IMR-90 (cell line): ENCODE measurements at regions not wholly inside any gene's neighbourhood (a gene's known extent, or its start where the extent isn't known, plus 50 kb on each side); places are given as distances from the start of the nearest gene placed in this dataset.

ENCODE experiments used
- ATAC-seq: fragments of 200-7000 bp; cut with Tn5 transposase; 2 replicates; pipeline ENCODE4 v1.9.1; 2020; ENCODE audit warnings: low read depth, mild to moderate bottlenecking, moderate library complexity
- BruUV-seq: library from RNA; stranded (reverse); fragments of 400-500 nt; replicated peaks from 2 replicates; lab custom pipeline; 2021; lab: Mats Ljungman, UMichigan
- CTCF ChIA-PET: fragments of 300-600 bp; formaldehyde crosslinking; extraction: SDS; loops from one replicate; lab custom pipeline; 2021; ENCODE audit warnings: antibody characterized with exemption; lab: Yijun Ruan, JAX
- POLR2A ChIA-PET: fragments of 300-600 bp; sonication (Branson Sonifier 250); formaldehyde crosslinking; loops from one replicate; lab custom pipeline; 2022; ENCODE audit warnings: antibody characterized with exemption; ENCODE audit not compliant: unreplicated experiment; lab: Charles Lee
- DNase-seq: peaks from one replicate; pipeline ENCODE4 v3.0.0; 2013
- H2AFZ ChIP-seq: replicated peaks from 2 replicates; pipeline ENCODE3; 2013; ENCODE audit warnings: low read length, mild to moderate bottlenecking; ENCODE audit not compliant: poor library complexity
- H2AK5ac ChIP-seq: 2 replicates; pipeline ENCODE4 v1.6.1; 2013; ENCODE audit warnings: low read depth, low read length, inconsistent platforms
- H2AK9ac ChIP-seq: replicated peaks from 2 replicates; pipeline ENCODE3; 2013; ENCODE audit warnings: mild to moderate bottlenecking, low read depth, low read length, moderate library complexity; ENCODE audit not compliant: poor library complexity
- H2BK120ac ChIP-seq: 2 replicates; pipeline ENCODE4 v1.6.1; 2013; ENCODE audit warnings: low read depth, low read length, inconsistent platforms
- H2BK15ac ChIP-seq: 3 replicates; pipeline ENCODE4 v1.6.1; 2013; ENCODE audit warnings: low read depth, low read length, inconsistent platforms
- H2BK20ac ChIP-seq: 2 replicates; pipeline ENCODE4 v1.6.1; 2013; ENCODE audit warnings: low read depth, mild to moderate bottlenecking, inconsistent platforms, low read length, moderate library complexity
- H2BK5ac ChIP-seq: 2 replicates; pipeline ENCODE4 v1.6.1; 2013; ENCODE audit warnings: mild to moderate bottlenecking, low read depth, low read length, inconsistent platforms; ENCODE audit not compliant: poor library complexity, severe bottlenecking
- H3K14ac ChIP-seq: replicated peaks from 2 replicates; pipeline ENCODE4 v1.6.1; 2013; ENCODE audit warnings: low read depth, low read length, inconsistent platforms
- H3K18ac ChIP-seq: 2 replicates; pipeline ENCODE4 v1.6.1; 2013; ENCODE audit warnings: low read depth, low read length, control low read depth
- H3K23ac ChIP-seq: 2 replicates; pipeline ENCODE4 v1.6.1; 2013; ENCODE audit warnings: low read depth, low read length, inconsistent platforms
- H3K27ac ChIP-seq: 2 replicates; pipeline ENCODE4 v1.5.1; 2013; ENCODE audit warnings: mild to moderate bottlenecking, control low read depth, low read length; ENCODE audit not compliant: insufficient read depth
- H3K27me3 ChIP-seq: 2 replicates; pipeline ENCODE4 v1.6.1; 2013; ENCODE audit warnings: low read length; ENCODE audit not compliant: control insufficient read depth, insufficient read depth
- H3K36me3 ChIP-seq: 2 replicates; pipeline ENCODE4 v1.6.1; 2013; ENCODE audit warnings: low read length, mixed read lengths; ENCODE audit not compliant: control insufficient read depth, insufficient read depth
- H3K4ac ChIP-seq: 2 replicates; pipeline ENCODE4 v1.6.1; 2013; ENCODE audit warnings: low read depth, low read length, inconsistent platforms
- H3K4me1 ChIP-seq: 2 replicates; pipeline ENCODE4 v1.6.1; 2013; ENCODE audit warnings: low read length, mixed read lengths; ENCODE audit not compliant: control insufficient read depth, insufficient read depth
- H3K4me2 ChIP-seq: 2 replicates; pipeline ENCODE4 v1.6.1; 2013; ENCODE audit warnings: low read depth, mild to moderate bottlenecking, control low read depth, low read length, moderate library complexity
- H3K4me3 ChIP-seq: 2 replicates; pipeline ENCODE4 v1.5.1; 2013; ENCODE audit warnings: low read depth, mild to moderate bottlenecking, control low read depth, low read length, moderate library complexity; ENCODE audit not compliant: insufficient read depth
- H3K56ac ChIP-seq: 2 replicates; pipeline ENCODE4 v1.6.1; 2013; ENCODE audit warnings: low read length, inconsistent platforms; ENCODE audit not compliant: insufficient read depth; ENCODE audit errors: extremely low read depth
- H3K79me1 ChIP-seq, 2 experiments: 2 replicates each; pipeline ENCODE4 v1.6.1; 2013; ENCODE audit warnings: low read length in 2 of 2, inconsistent platforms in 1 of 2, low read depth in 1 of 2
- H3K9ac ChIP-seq: 2 replicates; pipeline ENCODE4 v1.6.1; 2013; ENCODE audit warnings: low read depth, low read length, control low read depth
- H3K9me1 ChIP-seq: 2 replicates; pipeline ENCODE4 v1.6.1; 2013; ENCODE audit warnings: low read length, inconsistent platforms; ENCODE audit not compliant: insufficient read depth
- H3K9me3 ChIP-seq: 2 replicates; pipeline ENCODE4 v1.6.1; 2013; ENCODE audit warnings: low read length; ENCODE audit not compliant: control insufficient read depth, insufficient read depth
- H4K20me1 ChIP-seq: 2 replicates; pipeline ENCODE4 v1.6.1; 2013; ENCODE audit warnings: low read length, inconsistent platforms; ENCODE audit not compliant: insufficient read depth
- H4K5ac ChIP-seq: 2 replicates; pipeline ENCODE4 v1.6.1; 2013; ENCODE audit warnings: mild to moderate bottlenecking, low read depth, low read length, control low read depth
- H4K8ac ChIP-seq, 2 experiments: 2 replicates each; pipeline ENCODE4 v1.6.1; 2013; ENCODE audit warnings: low read depth in 2 of 2, low read length in 2 of 2, control low read depth in 1 of 2, inconsistent platforms in 1 of 2
- H4K91ac ChIP-seq: 2 replicates; pipeline ENCODE4 v1.6.1; 2013; ENCODE audit warnings: low read depth, low read length, inconsistent platforms; ENCODE audit not compliant: insufficient read depth
- BHLHE40 ChIP-seq: fragments of 150-350 bp; IDR thresholded peaks from 2 replicates; pipeline ENCODE4 v1.6.1; 2016; ENCODE audit warnings: mild to moderate bottlenecking, low read depth, low read length
- CEBPB ChIP-seq: IDR thresholded peaks from 2 replicates; pipeline ENCODE4 v1.6.1; 2012; ENCODE audit warnings: low read depth, low read length, improper control_type of control experiment
- CHD1 ChIP-seq: IDR thresholded peaks from 2 replicates; pipeline ENCODE4 v1.6.1; 2012; ENCODE audit warnings: low read depth, low read length, improper control_type of control experiment
- CTCF ChIP-seq: conservative IDR thresholded peaks from 2 replicates; pipeline ENCODE4 v1.5.1; 2012; ENCODE audit warnings: mild to moderate bottlenecking, low read depth, low read length, improper control_type of control experiment
- ELK1 ChIP-seq: fragments of 150-350 bp; IDR thresholded peaks from 2 replicates; pipeline ENCODE4 v1.6.1; 2016; ENCODE audit warnings: low read depth, mild to moderate bottlenecking, low read length, moderate library complexity, borderline replicate concordance
- FOS ChIP-seq: fragments of 150-350 bp; IDR thresholded peaks from 2 replicates; pipeline ENCODE4 v1.6.1; 2016; ENCODE audit warnings: low read depth, low read length
- MAFK ChIP-seq: IDR thresholded peaks from 2 replicates; pipeline ENCODE4 v1.6.1; 2012; ENCODE audit warnings: low read depth, low read length, improper control_type of control experiment
- MAZ ChIP-seq: IDR thresholded peaks from 2 replicates; pipeline ENCODE4 v1.6.1; 2012; ENCODE audit warnings: low read depth, mild to moderate bottlenecking, low read length, improper control_type of control experiment, moderate library complexity, borderline replicate concordance
- MXI1 ChIP-seq: IDR thresholded peaks from 2 replicates; pipeline ENCODE4 v1.6.1; 2012; ENCODE audit warnings: low read depth, mild to moderate bottlenecking, low read length, moderate library complexity, borderline replicate concordance
- NFE2L2 ChIP-seq: fragments of 150-350 bp; IDR thresholded peaks from 2 replicates; pipeline ENCODE4 v1.6.1; 2016; ENCODE audit warnings: low read depth, mild to moderate bottlenecking, low read length
- POLR2A ChIP-seq: IDR thresholded peaks from 2 replicates; pipeline ENCODE4 v1.6.1; 2012; ENCODE audit warnings: mild to moderate bottlenecking, low read depth, low read length
- RAD21 ChIP-seq: IDR thresholded peaks from 2 replicates; pipeline ENCODE4 v1.6.1; 2012; ENCODE audit warnings: low read length, improper control_type of control experiment
- RCOR1 ChIP-seq: IDR thresholded peaks from 2 replicates; pipeline ENCODE4 v1.6.1; 2012; ENCODE audit warnings: mild to moderate bottlenecking, low read length, improper control_type of control experiment; ENCODE audit not compliant: insufficient replicate concordance
- RFX5 ChIP-seq: IDR thresholded peaks from 2 replicates; pipeline ENCODE4 v1.8.0; 2012; ENCODE audit warnings: low read depth, mild to moderate bottlenecking, low read length, moderate library complexity
- SMC3 ChIP-seq: fragments of 150-350 bp; IDR thresholded peaks from 2 replicates; pipeline ENCODE4 v1.6.1; 2016; ENCODE audit warnings: low read depth, mild to moderate bottlenecking, antibody characterized with exemption, low read length, moderate library complexity
- WGBS, 2 experiments: methylation state at CpG; one replicate each; pipeline versions ENCODE4 v1.1.5 to v1.1.7; 2013; ENCODE audit warnings: missing lambda C conversion rate in 2 of 2; ENCODE audit not compliant: insufficient read length in 1 of 2; ENCODE audit errors: extremely low coverage in 2 of 2; 5-methylcytosine and 5-hydroxymethylcytosine counted together
- dilution Hi-C: fragments of 300-500 bp; cut with HindIII; formaldehyde crosslinking; loops from one replicate; pipeline ENCODE4 v1.14.3; 2018; ENCODE audit warnings: low sequenced_read_pairs; ENCODE audit not compliant: unreplicated experiment
- in situ Hi-C: fragments of 300-500 bp; cut with MboI; formaldehyde crosslinking; loops from 3 replicates; pipeline ENCODE4 v1.14.3; 2019; ENCODE audit warnings: low sequenced_read_pairs, inconsistent platforms, mixed read lengths
- intact Hi-C: fragments of 100-400 bp; cut with micrococcal nuclease; formaldehyde crosslinking; loops from 2 replicates; pipeline ENCODE4 v1.10.0; 2022
- TF ChIP-seq, protein P1 (sequence below): fragments of 150-350 bp; IDR thresholded peaks from 2 replicates; pipeline ENCODE4 v1.6.1; 2017; ENCODE audit warnings: mild to moderate bottlenecking, antibody characterized with exemption, low read length, low read depth

DNA sequence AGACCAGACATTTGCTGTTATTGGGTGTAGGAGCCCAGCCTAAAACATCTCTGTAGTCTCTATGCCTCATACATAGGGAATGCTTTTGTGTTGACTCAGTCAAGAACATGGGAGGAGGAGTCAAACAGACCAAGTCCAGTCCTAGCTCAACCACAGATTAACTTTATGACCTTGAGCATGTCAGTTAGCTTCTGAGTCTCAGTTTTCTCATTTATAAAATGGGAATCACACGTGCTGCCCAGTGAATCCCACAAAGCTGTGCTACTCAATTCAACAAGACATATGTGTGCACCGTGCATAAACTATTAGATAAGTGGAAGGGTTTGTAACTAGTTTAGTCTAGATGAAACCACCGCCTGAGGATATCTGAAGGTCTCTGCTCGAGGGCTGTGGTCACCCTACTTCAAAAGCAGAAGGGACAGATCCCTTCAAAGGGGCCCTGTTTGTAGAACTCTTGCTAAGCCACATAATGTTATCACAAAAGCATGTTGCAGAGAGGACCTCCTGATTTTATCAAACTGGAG is 109.5 kb upstream of the NFIA start:
- Histone ChIP-seq H2BK15ac (no peak overlapping the region), H2AFZ (no peak overlapping the region), H2AK9ac (no peak overlapping the region), H3K18ac (no peak overlapping the region), H3K56ac (no peak overlapping the region), H3K14ac (no peak overlapping the region), H3K4ac (no peak overlapping the region), H3K27ac (no peak overlapping the region), H4K8ac (no peak overlapping the region), H2AK5ac (no peak overlapping the region), H2BK20ac (no peak overlapping the region), H4K20me1 (no peaks in the 10 kb centered on the region), H2BK5ac (no peak overlapping the region), H3K4me3 (no peak overlapping the region), H3K23ac (no peak overlapping the region), H4K5ac (no peak overlapping the region), H3K9ac (no peak overlapping the region), H4K91ac (no peak overlapping the region), H3K4me2 (no peak overlapping the region), H3K9me1 (no peaks in the 10 kb centered on the region), H3K9me3 (no peaks in the 10 kb centered on the region), H3K27me3 (no peaks in the 10 kb centered on the region; the same call in 1 of the 2 replicates), H3K36me3 (no peaks in the 10 kb centered on the region), H3K79me1 (no peaks in the 10 kb centered on the region), H3K4me1 (no peaks in the 10 kb centered on the region), H2BK120ac (no peak overlapping the region)
- in situ Hi-C loops (loop anchor here (10.0 kb wide), 2 partner anchors 482 to 872 kb away; no protein-coding TSS in a partner anchor), dilution Hi-C loops (no loop called here), intact Hi-C loops (loop anchor here (1.0 to 5.0 kb wide), 4 partner anchors 684 to 1169 kb away; no protein-coding TSS in a partner anchor)
- no TSS peak for BruUV-seq
- ATAC-seq (peak; percentile 92), DNase-seq (peak; percentile 76)
- TF ChIP-seq FOS (peak; percentile 28; the same call in 1 of the 2 replicates), MAFK (no peak), CTCF (no peak), NFE2L2 (no peak), RFX5 (no peak), POLR2A (no peak), ELK1 (no peak), MAZ (no peak), MXI1 (no peak), RCOR1 (no peak), CHD1 (no peak), SMC3 (no peak), RAD21 (no peak), CEBPB (no peak), BHLHE40 (0 out of 2 replicates have a peak, but pooled peaks have one; percentile 9)
- TF ChIP-seq, protein P1, sequence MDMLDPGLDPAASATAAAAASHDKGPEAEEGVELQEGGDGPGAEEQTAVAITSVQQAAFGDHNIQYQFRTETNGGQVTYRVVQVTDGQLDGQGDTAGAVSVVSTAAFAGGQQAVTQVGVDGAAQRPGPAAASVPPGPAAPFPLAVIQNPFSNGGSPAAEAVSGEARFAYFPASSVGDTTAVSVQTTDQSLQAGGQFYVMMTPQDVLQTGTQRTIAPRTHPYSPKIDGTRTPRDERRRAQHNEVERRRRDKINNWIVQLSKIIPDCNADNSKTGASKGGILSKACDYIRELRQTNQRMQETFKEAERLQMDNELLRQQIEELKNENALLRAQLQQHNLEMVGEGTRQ: no peak
- POLR2A ChIA-PET: no interaction called here
- WGBS, 2 experiments: no CpG with 5 or more reads among the region's 4 CpGs
- CTCF ChIA-PET: no interaction called here
